Kidney epithelial cell (primary cell): ENCODE measurements at regions not wholly inside any gene's neighbourhood (a gene's known extent, or its start where the extent isn't known, plus 50 kb on each side); places are given as distances from the start of the nearest gene placed in this dataset.

Source experiments
- DNase-seq: peaks from one replicate; pipeline ENCODE4 v3.0.0-alpha.2; 2010; ENCODE audit warnings: low read depth
- H3K27me3 ChIP-seq: 2 replicates; pipeline ENCODE4 v1.6.0; 2011; ENCODE audit warnings: low read length; ENCODE audit not compliant: control insufficient read depth, insufficient read depth
- H3K36me3 ChIP-seq: 2 replicates; pipeline ENCODE4 v1.5.1; 2011; ENCODE audit warnings: low read length; ENCODE audit not compliant: control insufficient read depth, insufficient read depth
- H3K4me3 ChIP-seq: 2 replicates; pipeline ENCODE4 v1.5.1; 2011; ENCODE audit warnings: low read depth, mild to moderate bottlenecking, control low read depth, low read length
- CTCF ChIP-seq: IDR thresholded peaks from 2 replicates; pipeline ENCODE4 v1.5.1; 2011; ENCODE audit warnings: mild to moderate bottlenecking, moderate library complexity, low read length, control low read depth, inconsistent platforms; ENCODE audit not compliant: insufficient read depth, poor library complexity, severe bottlenecking

GRCh38 chr12:28083840-28084678, 106.2 kb upstream of the CCDC91 start:
- no peaks in the 10 kb centered on the region for H3K36me3 ChIP-seq
- H3K27me3 ChIP-seq = no peaks in the 10 kb centered on the region
- no peak for DNase-seq
- H3K4me3 ChIP-seq = no peak overlapping the region
- no peak for TF ChIP-seq CTCF

GRCh38 chr12:28086521-28087155, 103.6 kb upstream of the CCDC91 start:
- no peaks in the 10 kb centered on the region for H3K27me3 ChIP-seq
- TF ChIP-seq CTCF = no peak
- no peaks in the 10 kb centered on the region for H3K36me3 ChIP-seq
- no peak for DNase-seq
- H3K4me3 ChIP-seq = no peak overlapping the region

GRCh38 chr12:28088566-28089272, 101.5 kb upstream of the CCDC91 start:
- no peaks in the 10 kb centered on the region for H3K36me3 ChIP-seq
- no peak overlapping the region for H3K4me3 ChIP-seq
- no peak for DNase-seq
- no peaks in the 10 kb centered on the region for H3K27me3 ChIP-seq
- no peak for TF ChIP-seq CTCF

- H3K36me3 ChIP-seq = no peaks in the 10 kb centered on the region
- H3K27me3 ChIP-seq = no peaks in the 10 kb centered on the region
- DNase-seq = no peak
- TF ChIP-seq CTCF = no peak
- no peak overlapping the region for H3K4me3 ChIP-seq
These were observed 100.9 kb upstream of the CCDC91 start for GRCh38 chr12:28089338-28089737.

- no peak for DNase-seq
- H3K27me3 ChIP-seq = no peaks in the 10 kb centered on the region
- no peaks in the 10 kb centered on the region for H3K36me3 ChIP-seq
- no peak for TF ChIP-seq CTCF
- H3K4me3 ChIP-seq = no peak overlapping the region
These were observed 99.4 kb upstream of the CCDC91 start for GRCh38 chr12:28090835-28091234.
